Neural cell (in vitro differentiated cells): ENCODE measurements at regions not wholly inside any gene's neighbourhood (a gene's known extent, or its start where the extent isn't known, plus 50 kb on each side); places are given as distances from the start of the nearest gene placed in this dataset.

Source experiments
- H2AFZ ChIP-seq: fragments of 200-600, 300-800 bp; sonication (generic), shearing (Covaris generic); 2 replicates; pipeline ENCODE4 v1.6.0; 2014; ENCODE audit warnings: low read depth, mild to moderate bottlenecking, antibody characterized with exemption, low read length, moderate library complexity
- H3F3A ChIP-seq: fragments of 200-600 bp; shearing (Covaris generic); 2 replicates; pipeline ENCODE4 v1.6.1; 2016; ENCODE audit warnings: mild to moderate bottlenecking, moderate library complexity, mixed read lengths, antibody characterized with exemption, low read length; ENCODE audit not compliant: insufficient read depth, poor library complexity, severe bottlenecking
- H3K27ac ChIP-seq: fragments of 200-600, 300-800 bp; sonication (generic), shearing (Covaris generic); 2 replicates; pipeline ENCODE4 v1.5.1; 2014; ENCODE audit warnings: mild to moderate bottlenecking, low read length, moderate library complexity
- H3K27me3 ChIP-seq: fragments of 300-800, 200-600 bp; sonication (generic), shearing (Covaris generic); 2 replicates; pipeline ENCODE4 v1.6.0; 2014; ENCODE audit warnings: mild to moderate bottlenecking, low read depth, low read length, moderate library complexity; ENCODE audit not compliant: insufficient read depth
- H3K36me3 ChIP-seq: fragments of 300-800, 200-600 bp; sonication (generic), shearing (Covaris generic); 2 replicates; pipeline ENCODE4 v1.5.1; 2014; ENCODE audit warnings: mild to moderate bottlenecking, antibody characterized with exemption, low read length, moderate library complexity; ENCODE audit not compliant: insufficient read depth
- H3K4me2 ChIP-seq: fragments of 300-800, 200-600 bp; sonication (generic), shearing (Covaris generic); 2 replicates; pipeline ENCODE4 v1.6.0; 2014; ENCODE audit warnings: mild to moderate bottlenecking, low read length
- H3K4me3 ChIP-seq: fragments of 300-800, 200-600 bp; sonication (generic), shearing (Covaris generic); 2 replicates; pipeline ENCODE4 v1.5.1; 2014; ENCODE audit warnings: mild to moderate bottlenecking, low read length, moderate library complexity
- H3K79me2 ChIP-seq: fragments of 200-600 bp; shearing (Covaris generic); replicated peaks from 2 replicates; pipeline ENCODE4 v1.6.0; 2014; ENCODE audit warnings: mild to moderate bottlenecking, low read length, moderate library complexity; ENCODE audit not compliant: insufficient read depth
- H3K9ac ChIP-seq: fragments of 300-800, 200-600 bp; sonication (generic), shearing (Covaris generic); 2 replicates; pipeline ENCODE4 v1.6.1; 2016; ENCODE audit warnings: mild to moderate bottlenecking, low read length, mixed read lengths
- H3K9me2 ChIP-seq: fragments of 200-600 bp; shearing (Covaris generic); 2 replicates; pipeline ENCODE4 v1.6.1; 2016; ENCODE audit warnings: mild to moderate bottlenecking, low read length, mixed read lengths; ENCODE audit not compliant: insufficient read depth
- H3K9me3 ChIP-seq: fragments of 200-600, 300-800 bp; sonication (generic), shearing (Covaris generic); 2 replicates; pipeline ENCODE4 v1.6.1; 2016; ENCODE audit warnings: mild to moderate bottlenecking, mixed run types, low read length, moderate library complexity, mixed read lengths
- H4K20me1 ChIP-seq: fragments of 200-600 bp; shearing (Covaris generic); 2 replicates; pipeline ENCODE4 v1.6.1; 2016; ENCODE audit warnings: mild to moderate bottlenecking, mixed run types; ENCODE audit not compliant: insufficient read depth
- CTCF ChIP-seq: fragments of 450-650 bp; IDR thresholded peaks from 2 replicates; pipeline ENCODE4 v1.5.1; 2014; ENCODE audit warnings: antibody characterized with exemption, mild to moderate bottlenecking, moderate library complexity; ENCODE audit not compliant: poor library complexity, severe bottlenecking
- EP300 ChIP-seq: fragments of 450-650 bp; conservative IDR thresholded peaks from 2 replicates; pipeline ENCODE4 v1.6.1; 2014; ENCODE audit warnings: antibody characterized with exemption, mild to moderate bottlenecking, moderate library complexity; ENCODE audit not compliant: poor library complexity, severe bottlenecking
- EZH2 ChIP-seq: fragments of 200-600, 300-800 bp; shearing (Covaris generic), sonication (generic); IDR thresholded peaks from 2 replicates; pipeline ENCODE4 v1.6.1; 2014; ENCODE audit warnings: antibody characterized with exemption, low read length, borderline replicate concordance, mild to moderate bottlenecking; ENCODE audit not compliant: insufficient read depth, poor library complexity, severe bottlenecking
- MXI1 ChIP-seq: fragments of 450-650 bp; conservative IDR thresholded peaks from 2 replicates; pipeline ENCODE4 v1.6.1; 2014; ENCODE audit warnings: antibody characterized with exemption, mild to moderate bottlenecking; ENCODE audit not compliant: poor library complexity, severe bottlenecking
- POLR2AphosphoS5 ChIP-seq: IDR thresholded peaks from 2 replicates; pipeline ENCODE4 v1.6.1; 2012
- RAD21 ChIP-seq: fragments of 450-650 bp; conservative IDR thresholded peaks from 2 replicates; pipeline ENCODE4 v1.6.1; 2014; ENCODE audit warnings: antibody characterized with exemption, mild to moderate bottlenecking, moderate library complexity
- REST ChIP-seq: IDR thresholded peaks from 2 replicates; pipeline ENCODE4 v1.6.1; 2012; ENCODE audit warnings: borderline replicate concordance
- SMC3 ChIP-seq: fragments of 450-650 bp; conservative IDR thresholded peaks from 2 replicates; pipeline ENCODE4 v1.6.1; 2014; ENCODE audit warnings: antibody characterized with exemption, mild to moderate bottlenecking, moderate library complexity; ENCODE audit not compliant: poor library complexity
- TAF1 ChIP-seq: IDR thresholded peaks from 2 replicates; pipeline ENCODE4 v1.6.1; 2012; ENCODE audit warnings: low read depth

DNA sequence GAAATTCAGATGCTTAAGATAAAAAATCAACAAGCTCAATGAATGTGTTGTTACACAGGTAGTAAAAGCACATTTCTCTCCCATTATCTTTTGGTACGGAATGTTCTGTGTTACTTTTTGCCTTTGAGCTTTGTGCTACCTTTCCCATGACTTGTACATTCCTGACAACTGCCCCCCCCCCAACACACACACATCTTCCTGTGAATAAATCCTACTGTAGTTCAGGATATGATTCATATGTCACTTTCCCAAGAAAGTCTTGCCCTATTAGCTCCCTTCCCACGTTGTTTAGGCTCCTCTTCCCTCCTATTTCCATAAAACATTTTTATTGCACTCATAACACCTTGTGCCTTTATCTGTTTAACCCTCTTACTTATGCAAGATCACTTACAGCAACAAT, 442.6 kb upstream of the LRATD1 start:
- Histone ChIP-seq H3K36me3 (no peaks in the 10 kb centered on the region), H3K79me2 (no peaks in the 10 kb centered on the region), H3K9ac (no peak overlapping the region), H2AFZ (no peak overlapping the region), H3F3A (no peaks in the 10 kb centered on the region), H3K4me2 (no peak overlapping the region), H3K9me2 (no peaks in the 10 kb centered on the region), H3K9me3 (no peaks in the 10 kb centered on the region), H3K27me3 (no peaks in the 10 kb centered on the region), H3K27ac (no peak overlapping the region), H3K4me3 (no peak overlapping the region), H4K20me1 (no peaks in the 10 kb centered on the region)
- TF ChIP-seq EZH2 (no peak), CTCF (no peak), MXI1 (no peak), POLR2AphosphoS5 (no peak), TAF1 (no peak), RAD21 (no peak), EP300 (no peak), SMC3 (no peak), REST (no peak)

DNA sequence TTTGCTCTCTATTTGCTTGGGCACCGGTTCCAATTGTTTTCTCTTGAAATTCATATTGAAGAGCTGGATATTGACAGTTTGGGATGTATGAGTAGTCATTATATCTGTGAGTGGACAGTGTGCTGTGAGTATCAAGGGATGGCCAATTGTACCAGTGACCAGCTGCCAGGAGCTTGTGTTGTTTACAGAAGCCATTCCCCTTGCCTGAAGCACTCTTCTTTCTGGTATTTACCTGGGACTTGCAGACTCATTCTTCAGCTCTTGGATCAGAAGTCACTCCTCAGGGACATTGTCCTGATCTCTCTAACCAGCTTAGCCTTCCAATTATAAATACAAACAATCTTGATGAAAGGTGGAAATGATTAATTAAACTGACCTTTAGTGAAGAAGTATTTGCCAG, 438.3 kb upstream of the LRATD1 start:
- Histone ChIP-seq H3K27me3 (no peaks in the 10 kb centered on the region), H3K4me3 (no peak overlapping the region), H3K9me2 (no peaks in the 10 kb centered on the region), H3K4me2 (no peak overlapping the region), H3K9me3 (no peaks in the 10 kb centered on the region), H3K27ac (no peak overlapping the region), H3K9ac (no peak overlapping the region), H4K20me1 (no peaks in the 10 kb centered on the region), H3F3A (no peaks in the 10 kb centered on the region), H2AFZ (no peak overlapping the region), H3K36me3 (no peaks in the 10 kb centered on the region), H3K79me2 (no peaks in the 10 kb centered on the region)
- TF ChIP-seq REST (no peak), TAF1 (no peak), EP300 (no peak), CTCF (no peak), RAD21 (no peak), EZH2 (no peak)
